ENCODE measurements at regions not wholly inside any gene's neighbourhood (a gene's known extent, or its start where the extent isn't known, plus 50 kb on each side); places are given as distances from the start of the nearest gene placed in this dataset.

GRCh38 chr14:101017806-101018560 is 114.5 kb upstream of the RTL1 start:
- ChIA-PET POLR2A (no interaction called here), CTCF (interaction anchor here (1.3 kb wide), 1 partner anchor 217 kb away, joined by 3 read pairs; no protein-coding TSS in a partner anchor)
- Histone ChIP-seq H3K9ac (replicated peaks; ENCODE audit: extremely low read depth, insufficient read depth, low read length) (no peak overlapping the region), H4K20me1 (replicated peaks; ENCODE audit: control insufficient read depth, extremely low read depth, insufficient read depth, low read length) (no peaks in the 10 kb centered on the region), H3K27ac (ENCODE audit: insufficient read depth, low read depth, low read length) (no peak overlapping the region), H3K79me2 (ENCODE audit: control insufficient read depth, insufficient read depth, low read length) (no peaks in the 10 kb centered on the region), H3K9me3 (replicated peaks; ENCODE audit: control insufficient read depth, insufficient read depth, low read length) (no peaks in the 10 kb centered on the region), H3K27me3 (ENCODE audit: control insufficient read depth in 2 of 2, insufficient read depth in 2 of 2, low read length in 2 of 2) (no peaks in the 10 kb centered on the region), H3K9me1 (replicated peaks; ENCODE audit: control insufficient read depth, extremely low read depth, insufficient read depth, low read length) (no peaks in the 10 kb centered on the region), H2AFZ (ENCODE audit: low read depth, low read length) (no peak overlapping the region), H3K36me3 (ENCODE audit: control insufficient read depth in 2 of 2, extremely low read depth in 1 of 2, insufficient read depth in 2 of 2, low read length in 2 of 2) (peaks cover 0 to 4% of the 10 kb centered on the region in 2 experiments), H3K4me2 (ENCODE audit: insufficient read depth, low read length) (no peak overlapping the region), H3K4me1 (ENCODE audit: control insufficient read depth, extremely low read depth, insufficient read depth, low read length) (no peaks in the 10 kb centered on the region), H3K4me3 (replicated peaks in 1 of 3; ENCODE audit: insufficient read depth in 1 of 3, low read depth in 1 of 3, low read length in 3 of 3) (no peak overlapping the region)
- DNase-seq (ENCODE audit: low read depth, low spot score) (no peak), FAIRE-seq (no peak)
- dilution Hi-C loops (cut with MboI; ENCODE audit: extremely low pct_ligation_motif_present, low sequenced_read_pairs) (no loop called here), intact Hi-C loops (cut with micrococcal nuclease) (no loop called here)
- no peak for TF ChIP-seq MAX (IDR thresholded peaks at IDR 0.05; ENCODE audit: insufficient read depth, insufficient read length)
- TF ChIP-seq POLR2A (IDR thresholded peaks at IDR 0.05; ENCODE audit: low read depth, low read length) = no peak
- TF ChIP-seq, protein P1, sequence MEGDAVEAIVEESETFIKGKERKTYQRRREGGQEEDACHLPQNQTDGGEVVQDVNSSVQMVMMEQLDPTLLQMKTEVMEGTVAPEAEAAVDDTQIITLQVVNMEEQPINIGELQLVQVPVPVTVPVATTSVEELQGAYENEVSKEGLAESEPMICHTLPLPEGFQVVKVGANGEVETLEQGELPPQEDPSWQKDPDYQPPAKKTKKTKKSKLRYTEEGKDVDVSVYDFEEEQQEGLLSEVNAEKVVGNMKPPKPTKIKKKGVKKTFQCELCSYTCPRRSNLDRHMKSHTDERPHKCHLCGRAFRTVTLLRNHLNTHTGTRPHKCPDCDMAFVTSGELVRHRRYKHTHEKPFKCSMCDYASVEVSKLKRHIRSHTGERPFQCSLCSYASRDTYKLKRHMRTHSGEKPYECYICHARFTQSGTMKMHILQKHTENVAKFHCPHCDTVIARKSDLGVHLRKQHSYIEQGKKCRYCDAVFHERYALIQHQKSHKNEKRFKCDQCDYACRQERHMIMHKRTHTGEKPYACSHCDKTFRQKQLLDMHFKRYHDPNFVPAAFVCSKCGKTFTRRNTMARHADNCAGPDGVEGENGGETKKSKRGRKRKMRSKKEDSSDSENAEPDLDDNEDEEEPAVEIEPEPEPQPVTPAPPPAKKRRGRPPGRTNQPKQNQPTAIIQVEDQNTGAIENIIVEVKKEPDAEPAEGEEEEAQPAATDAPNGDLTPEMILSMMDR (IDR thresholded peaks at IDR 0.05; ENCODE audit: extremely low read depth in 1 of 2, insufficient read depth in 1 of 2, low read depth in 1 of 2, low read length in 2 of 2) = no peak
- TF ChIP-seq MYC (IDR thresholded peaks at IDR 0.05; ENCODE audit: low read depth, low read length) = no peak
- no peak for TF ChIP-seq EZH2 (IDR thresholded peaks at IDR 0.05; ENCODE audit: borderline replicate concordance, low read depth, low read length, severe bottlenecking)
- TF ChIP-seq POLR2AphosphoS5 (IDR thresholded peaks at IDR 0.05; ENCODE audit: insufficient read depth, low read depth, low read length) = no peak
- no peak for TF ChIP-seq FOS (IDR thresholded peaks at IDR 0.05; ENCODE audit: borderline replicate concordance, insufficient read depth, low read length)
- no peak for TF ChIP-seq GATA2 (IDR thresholded peaks at IDR 0.05; ENCODE audit: insufficient read depth, insufficient read length, low read depth, low read length)
- no peak for TF ChIP-seq JUN (IDR thresholded peaks at IDR 0.05; ENCODE audit: borderline replicate concordance, insufficient read depth, insufficient read length, low read depth)
- BruUV-seq (replicated peaks) = no TSS peak

Data from endothelial cell of umbilical vein (primary cell).